Keratinocyte (primary cell): ENCODE measurements at regions not wholly inside any gene's neighbourhood (a gene's known extent, or its start where the extent isn't known, plus 50 kb on each side); places are given as distances from the start of the nearest gene placed in this dataset.

Source experiments
- DNase-seq: peaks from one replicate; pipeline ENCODE4 v3.0.0-alpha.2; 2011; ENCODE audit warnings: low read depth, missing footprints, low spot score
- FAIRE-seq: peaks from 2 replicates; lab custom pipeline; 2011; peaks lifted over from hg19 to GRCh38; lab: Jason Lieb, UNC
- H2AFZ ChIP-seq: 2 replicates; pipeline ENCODE4 v1.6.0; 2012; ENCODE audit warnings: low read length, control low read depth, inconsistent platforms; ENCODE audit not compliant: control insufficient read depth
- H3K27ac ChIP-seq: 2 replicates; pipeline ENCODE4 v1.5.1; 2011; ENCODE audit warnings: low read length; ENCODE audit not compliant: control insufficient read depth, insufficient read depth
- H3K27me3 ChIP-seq: 3 replicates; pipeline ENCODE4 v1.6.0; 2011; ENCODE audit warnings: low read length; ENCODE audit not compliant: control insufficient read depth, insufficient read depth; ENCODE audit errors: extremely low read depth
- H3K36me3 ChIP-seq, 2 experiments: 2 replicates in 1 of 2; 3 replicates in 1 of 2; pipeline ENCODE4 v1.5.1; 2011; ENCODE audit warnings: low read length in 2 of 2, mild to moderate bottlenecking in 1 of 2; ENCODE audit not compliant: control insufficient read depth in 2 of 2, insufficient read depth in 2 of 2; ENCODE audit errors: extremely low read depth in 1 of 2
- H3K4me1 ChIP-seq: 3 replicates; pipeline ENCODE4 v1.5.1; 2011; ENCODE audit warnings: low read length; ENCODE audit not compliant: control insufficient read depth, insufficient read depth; ENCODE audit errors: extremely low read depth
- H3K4me2 ChIP-seq: 3 replicates; pipeline ENCODE4 v1.6.0; 2011; ENCODE audit warnings: low read depth, low read length; ENCODE audit not compliant: control insufficient read depth, insufficient read depth; ENCODE audit errors: extremely low read depth
- H3K4me3 ChIP-seq, 3 experiments: fragments of 200-600 bp in 1 of 3; sonication (generic) in 1 of 3; 2 replicates in 2 of 3; 3 replicates in 1 of 3; pipeline ENCODE4 v1.5.1; 2011 to 2016; ENCODE audit warnings: low read length in 3 of 3, mild to moderate bottlenecking in 3 of 3, control low read depth in 2 of 3, inconsistent platforms in 1 of 3, low read depth in 1 of 3, mixed read lengths in 1 of 3, mixed run types in 1 of 3, moderate library complexity in 1 of 3; ENCODE audit not compliant: control insufficient read depth in 2 of 3, insufficient read depth in 2 of 3; ENCODE audit errors: extremely low read depth in 1 of 3
- H3K79me2 ChIP-seq: 2 replicates; pipeline ENCODE4 v1.6.0; 2012; ENCODE audit warnings: low read length; ENCODE audit not compliant: control insufficient read depth, insufficient read depth
- H3K9ac ChIP-seq: 3 replicates; pipeline ENCODE4 v1.6.0; 2011; ENCODE audit warnings: low read length; ENCODE audit not compliant: control insufficient read depth, insufficient read depth; ENCODE audit errors: extremely low read depth
- H3K9me1 ChIP-seq: 3 replicates; pipeline ENCODE4 v1.6.0; 2011; ENCODE audit warnings: low read length; ENCODE audit not compliant: control insufficient read depth, insufficient read depth; ENCODE audit errors: extremely low read depth
- H3K9me3 ChIP-seq: 2 replicates; pipeline ENCODE4 v1.5.1; 2012; ENCODE audit warnings: low read depth, low read length; ENCODE audit not compliant: control insufficient read depth
- H4K20me1 ChIP-seq: 3 replicates; pipeline ENCODE4 v1.6.0; 2011; ENCODE audit warnings: low read length; ENCODE audit not compliant: control insufficient read depth, insufficient read depth; ENCODE audit errors: extremely low read depth
- EZH2 ChIP-seq: IDR thresholded peaks from one replicate; pipeline ENCODE4 v1.6.1; 2012; ENCODE audit warnings: inconsistent platforms, mild to moderate bottlenecking, low read length, moderate library complexity
- dilution Hi-C: fragments of 300-500 bp; cut with MboI; formaldehyde crosslinking; loops from one replicate; pipeline ENCODE4 v1.7.0; 2020; ENCODE audit warnings: low sequenced_read_pairs; ENCODE audit not compliant: extremely low pct_ligation_motif_present
- TF ChIP-seq, protein P1 (sequence below), 3 experiments: IDR thresholded peaks in 1 of 3; conservative IDR thresholded peaks in 1 of 3; optimal IDR thresholded peaks in 1 of 3; 2 replicates in 2 of 3; 3 replicates in 1 of 3; pipeline versions ENCODE3 to v1.5.1; 2011; ENCODE audit warnings: low read length in 3 of 3, mild to moderate bottlenecking in 3 of 3, moderate library complexity in 2 of 3, control low read depth in 1 of 3, inconsistent platforms in 1 of 3; ENCODE audit not compliant: insufficient read depth in 2 of 3; ENCODE audit errors: extremely low read depth in 1 of 3

DNA sequence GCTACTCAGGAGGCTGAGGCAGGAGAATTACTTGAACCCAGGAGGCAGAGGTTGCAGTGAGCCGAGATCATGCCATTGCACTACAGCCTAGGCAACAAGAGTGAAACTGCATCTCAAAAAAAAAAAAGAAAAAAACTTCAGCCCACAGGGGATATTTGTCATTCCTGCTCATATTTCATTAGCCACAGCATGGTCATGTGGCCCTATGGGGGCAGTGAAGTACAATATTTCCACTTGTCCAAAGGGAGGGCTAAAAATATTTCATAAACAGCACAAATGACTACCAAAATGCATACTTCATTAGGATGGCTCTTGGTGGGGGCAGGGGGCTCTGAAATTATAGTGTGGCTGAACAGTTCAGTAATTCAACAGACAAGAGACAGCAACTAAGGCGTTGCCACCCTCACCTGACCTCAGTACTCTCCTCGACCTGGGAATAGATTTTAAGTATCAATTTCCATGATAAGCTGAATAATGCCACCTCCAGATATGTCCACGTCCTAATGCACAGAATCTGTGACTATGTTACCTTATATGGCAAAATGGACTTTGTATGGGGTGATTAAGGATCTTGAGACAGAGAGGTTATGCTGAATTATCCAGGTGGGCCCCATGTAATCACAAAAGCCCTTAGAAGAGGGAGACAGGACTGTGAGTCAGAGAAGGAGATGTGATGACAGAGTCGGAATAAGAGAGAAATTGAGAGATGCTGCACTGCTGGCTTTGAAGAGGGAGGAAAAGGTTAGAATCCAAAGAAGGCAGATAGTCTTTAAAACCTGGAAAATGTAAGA, 158.2 kb upstream of the CRIM1 start:
- no peak overlapping the region for H3K27ac ChIP-seq
- FAIRE-seq (no peak), DNase-seq (no peak)
- H3K9ac ChIP-seq, result no peak overlapping the region
- H3K4me1 ChIP-seq, result no peaks in the 10 kb centered on the region
- no peak overlapping the region for H3K4me3 ChIP-seq
- no peaks in the 10 kb centered on the region for H3K9me1 ChIP-seq
- no peaks in the 10 kb centered on the region for H4K20me1 ChIP-seq
- no peak for TF ChIP-seq EZH2
- TF ChIP-seq, protein P1, sequence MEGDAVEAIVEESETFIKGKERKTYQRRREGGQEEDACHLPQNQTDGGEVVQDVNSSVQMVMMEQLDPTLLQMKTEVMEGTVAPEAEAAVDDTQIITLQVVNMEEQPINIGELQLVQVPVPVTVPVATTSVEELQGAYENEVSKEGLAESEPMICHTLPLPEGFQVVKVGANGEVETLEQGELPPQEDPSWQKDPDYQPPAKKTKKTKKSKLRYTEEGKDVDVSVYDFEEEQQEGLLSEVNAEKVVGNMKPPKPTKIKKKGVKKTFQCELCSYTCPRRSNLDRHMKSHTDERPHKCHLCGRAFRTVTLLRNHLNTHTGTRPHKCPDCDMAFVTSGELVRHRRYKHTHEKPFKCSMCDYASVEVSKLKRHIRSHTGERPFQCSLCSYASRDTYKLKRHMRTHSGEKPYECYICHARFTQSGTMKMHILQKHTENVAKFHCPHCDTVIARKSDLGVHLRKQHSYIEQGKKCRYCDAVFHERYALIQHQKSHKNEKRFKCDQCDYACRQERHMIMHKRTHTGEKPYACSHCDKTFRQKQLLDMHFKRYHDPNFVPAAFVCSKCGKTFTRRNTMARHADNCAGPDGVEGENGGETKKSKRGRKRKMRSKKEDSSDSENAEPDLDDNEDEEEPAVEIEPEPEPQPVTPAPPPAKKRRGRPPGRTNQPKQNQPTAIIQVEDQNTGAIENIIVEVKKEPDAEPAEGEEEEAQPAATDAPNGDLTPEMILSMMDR (optimal IDR thresholded peaks at IDR 0.05 in 1 of 3, IDR thresholded peaks at IDR 0.05 in 1 of 3, conservative IDR thresholded peaks at IDR 0.05 in 1 of 3; ENCODE audit: extremely low read depth in 1 of 3, insufficient read depth in 2 of 3, low read length in 3 of 3), result no peak
- dilution Hi-C loops, result no loop called here
- no peak overlapping the region for H3K4me2 ChIP-seq
- no peaks in the 10 kb centered on the region for H3K79me2 ChIP-seq
- H3K27me3 ChIP-seq, result no peaks in the 10 kb centered on the region
- no peak overlapping the region for H2AFZ ChIP-seq
- H3K36me3 ChIP-seq, result no peaks in the 10 kb centered on the region
- no peaks in the 10 kb centered on the region for H3K9me3 ChIP-seq

DNA sequence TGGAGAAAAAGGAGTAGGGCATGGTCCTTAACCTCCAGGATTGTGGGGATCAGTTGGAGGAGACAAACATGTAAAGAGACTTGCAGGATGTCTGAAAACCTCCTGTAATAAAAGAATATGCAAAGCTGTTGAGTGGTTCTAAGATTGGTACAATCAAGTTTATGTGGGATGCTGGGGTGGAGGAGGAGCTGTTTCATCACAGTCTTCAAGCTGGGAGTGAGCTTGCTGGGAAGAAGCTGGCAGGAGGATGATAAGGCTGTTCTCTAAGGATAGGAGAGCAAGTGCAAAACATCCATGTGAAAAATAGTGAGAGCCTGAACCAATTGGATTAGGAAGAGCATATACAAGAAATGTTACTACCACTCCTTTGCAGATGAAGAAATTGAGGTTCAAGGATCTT, 161.9 kb upstream of the CRIM1 start:
- H3K9ac ChIP-seq, result no peak overlapping the region
- FAIRE-seq (no peak), DNase-seq (no peak)
- H3K9me1 ChIP-seq, result no peaks in the 10 kb centered on the region
- no peaks in the 10 kb centered on the region for H3K27me3 ChIP-seq
- no peaks in the 10 kb centered on the region for H3K36me3 ChIP-seq
- no peak overlapping the region for H3K27ac ChIP-seq
- H3K9me3 ChIP-seq, result no peaks in the 10 kb centered on the region
- TF ChIP-seq, protein P1 (optimal IDR thresholded peaks at IDR 0.05 in 1 of 3, IDR thresholded peaks at IDR 0.05 in 1 of 3, conservative IDR thresholded peaks at IDR 0.05 in 1 of 3; ENCODE audit: extremely low read depth in 1 of 3, insufficient read depth in 2 of 3, low read length in 3 of 3), result no peak
- no peak for TF ChIP-seq EZH2
- no peaks in the 10 kb centered on the region for H3K4me1 ChIP-seq
- H2AFZ ChIP-seq, result no peak overlapping the region
- dilution Hi-C loops, result no loop called here
- H3K4me2 ChIP-seq, result no peak overlapping the region
- no peak overlapping the region for H3K4me3 ChIP-seq
- no peaks in the 10 kb centered on the region for H3K79me2 ChIP-seq
- no peaks in the 10 kb centered on the region for H4K20me1 ChIP-seq
